Colonic mucosa (tissue), 4 donors: ENCODE measurements at regions not wholly inside any gene's neighbourhood (a gene's known extent, or its start where the extent isn't known, plus 50 kb on each side); places are given as distances from the start of the nearest gene placed in this dataset.

Experiments
- DNase-seq: peaks from one replicate; pipeline ENCODE4 v3.0.0-alpha.2; 2020
- H3K27ac ChIP-seq: fragments of 200-600 bp; one replicate; pipeline ENCODE4 v1.8.0; 2021
- H3K27me3 ChIP-seq: fragments of 200-600 bp; one replicate; pipeline ENCODE4 v1.8.0; 2021
- H3K36me3 ChIP-seq: fragments of 200-600 bp; one replicate; pipeline ENCODE4 v1.8.0; 2021
- H3K4me1 ChIP-seq: fragments of 200-600 bp; one replicate; pipeline ENCODE4 v1.8.0; 2021; ENCODE audit warnings: mild to moderate bottlenecking
- H3K4me3 ChIP-seq: fragments of 200-600 bp; one replicate; pipeline ENCODE4 v1.8.0; 2021
- H3K9ac ChIP-seq, 2 donors: one replicate each; pipeline ENCODE4 v1.7.0; 2013; ENCODE audit warnings: control low read depth in 2 of 2, low read depth in 2 of 2, low read length in 2 of 2
- H3K9me3 ChIP-seq: fragments of 200-600 bp; one replicate; pipeline ENCODE4 v1.8.0; 2021
- intact Hi-C: fragments of 100-400 bp; cut with DNase I; formaldehyde crosslinking; loops from one replicate; pipeline ENCODE4 v1.14.1; 2022
- TF ChIP-seq, protein P1 (sequence below): fragments of 200-600 bp; IDR thresholded peaks from one replicate; pipeline ENCODE4 v1.8.0; 2022; ENCODE audit warnings: antibody characterized with exemption, mild to moderate bottlenecking
- donor health status: healthy.
- donor health status: DM: no; HTN: no; CAD: no.
- donor health status: DM: no; HTN: no; CAD: no.

- Histone ChIP-seq H3K4me3 (no peak overlapping the region), H3K9ac (no peak overlapping the region), H3K4me1 (no peaks in the 10 kb centered on the region), H3K27ac (no peak overlapping the region), H3K36me3 (no peaks in the 10 kb centered on the region), H3K27me3 (no peaks in the 10 kb centered on the region), H3K9me3 (no peaks in the 10 kb centered on the region)
- intact Hi-C loops: no loop called here
- no peak for DNase-seq
- TF ChIP-seq, protein P1, sequence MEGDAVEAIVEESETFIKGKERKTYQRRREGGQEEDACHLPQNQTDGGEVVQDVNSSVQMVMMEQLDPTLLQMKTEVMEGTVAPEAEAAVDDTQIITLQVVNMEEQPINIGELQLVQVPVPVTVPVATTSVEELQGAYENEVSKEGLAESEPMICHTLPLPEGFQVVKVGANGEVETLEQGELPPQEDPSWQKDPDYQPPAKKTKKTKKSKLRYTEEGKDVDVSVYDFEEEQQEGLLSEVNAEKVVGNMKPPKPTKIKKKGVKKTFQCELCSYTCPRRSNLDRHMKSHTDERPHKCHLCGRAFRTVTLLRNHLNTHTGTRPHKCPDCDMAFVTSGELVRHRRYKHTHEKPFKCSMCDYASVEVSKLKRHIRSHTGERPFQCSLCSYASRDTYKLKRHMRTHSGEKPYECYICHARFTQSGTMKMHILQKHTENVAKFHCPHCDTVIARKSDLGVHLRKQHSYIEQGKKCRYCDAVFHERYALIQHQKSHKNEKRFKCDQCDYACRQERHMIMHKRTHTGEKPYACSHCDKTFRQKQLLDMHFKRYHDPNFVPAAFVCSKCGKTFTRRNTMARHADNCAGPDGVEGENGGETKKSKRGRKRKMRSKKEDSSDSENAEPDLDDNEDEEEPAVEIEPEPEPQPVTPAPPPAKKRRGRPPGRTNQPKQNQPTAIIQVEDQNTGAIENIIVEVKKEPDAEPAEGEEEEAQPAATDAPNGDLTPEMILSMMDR: no peak
Observed at GRCh38 chr1:55314740-55315139, 99.6 kb upstream of the USP24 start.

DNA sequence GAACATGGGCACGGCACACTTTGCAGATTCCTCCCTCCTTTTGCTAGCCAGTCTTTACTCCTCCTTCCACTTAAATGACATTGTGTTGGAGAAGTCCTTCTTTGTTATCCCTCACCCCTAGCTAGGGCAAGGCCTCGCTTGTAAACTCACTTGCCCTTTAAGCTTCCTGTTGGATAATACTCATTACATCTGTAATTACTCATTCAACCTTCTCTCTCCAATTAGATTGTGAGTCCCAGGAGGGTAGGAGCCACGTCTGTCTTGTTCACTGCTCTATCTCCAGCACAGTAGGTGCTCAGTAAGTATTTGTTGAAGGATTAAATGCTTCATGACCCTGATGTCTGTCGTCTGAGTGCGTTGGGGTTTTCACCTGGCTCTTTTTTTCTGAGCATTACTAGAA, 98.7 kb upstream of the USP24 start:
- TF ChIP-seq, protein P1: no peak
- H3K36me3 ChIP-seq: no peaks in the 10 kb centered on the region
- no peaks in the 10 kb centered on the region for H3K27me3 ChIP-seq
- no peaks in the 10 kb centered on the region for H3K4me1 ChIP-seq
- DNase-seq: no peak
- H3K4me3 ChIP-seq: no peak overlapping the region
- H3K27ac ChIP-seq: no peak overlapping the region
- H3K9me3 ChIP-seq: no peaks in the 10 kb centered on the region
- intact Hi-C loops: no loop called here
- H3K9ac ChIP-seq: no peak overlapping the region

GRCh38 chr1:55311979-55312378, 96.8 kb upstream of the USP24 start:
- no peak overlapping the region for H3K9ac ChIP-seq
- H3K36me3 ChIP-seq: no peaks in the 10 kb centered on the region
- TF ChIP-seq, protein P1: no peak
- intact Hi-C loops: no loop called here
- H3K4me1 ChIP-seq: no peaks in the 10 kb centered on the region
- H3K9me3 ChIP-seq: no peaks in the 10 kb centered on the region
- no peak overlapping the region for H3K4me3 ChIP-seq
- no peak overlapping the region for H3K27ac ChIP-seq
- no peak for DNase-seq
- no peaks in the 10 kb centered on the region for H3K27me3 ChIP-seq

DNA sequence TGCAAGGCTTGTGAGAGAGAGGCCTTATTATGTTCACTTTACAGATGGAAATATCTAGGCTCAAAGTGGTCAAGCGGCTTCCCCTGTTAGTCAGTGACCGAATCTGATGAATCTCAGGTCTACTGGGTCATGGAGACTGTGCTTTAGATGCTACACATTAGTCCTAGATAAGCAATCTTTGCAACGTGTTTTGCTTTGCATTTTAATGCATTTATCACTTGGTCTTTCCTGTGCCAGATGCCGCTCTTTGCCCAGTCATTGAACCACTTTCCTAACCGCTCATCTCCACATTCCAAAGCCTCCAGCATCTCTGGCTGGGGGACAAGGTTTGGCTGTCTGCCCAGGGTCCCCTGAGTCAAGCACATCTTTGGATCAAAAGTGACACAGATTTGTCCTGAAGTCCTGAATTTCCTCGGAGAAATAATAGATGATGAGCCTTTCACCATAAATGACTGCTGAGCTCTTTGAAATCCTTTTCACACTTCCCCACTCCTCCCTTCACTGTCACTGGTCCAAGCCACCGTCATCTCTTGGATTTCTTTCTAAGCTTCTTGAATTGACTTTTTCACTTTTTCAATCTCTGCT, 96.0 kb upstream of the USP24 start:
- Histone ChIP-seq H3K27me3 (no peaks in the 10 kb centered on the region), H3K36me3 (no peaks in the 10 kb centered on the region), H3K9ac (no peak overlapping the region), H3K9me3 (no peaks in the 10 kb centered on the region), H3K27ac (no peak overlapping the region), H3K4me3 (no peak overlapping the region), H3K4me1 (no peaks in the 10 kb centered on the region)
- DNase-seq: no peak
- intact Hi-C loops: no loop called here
- TF ChIP-seq, protein P1: no peak

GRCh38 chr1:55310505-55310971, 95.4 kb upstream of the USP24 start:
- intact Hi-C loops: no loop called here
- H3K4me3 ChIP-seq: no peak overlapping the region
- H3K9me3 ChIP-seq: no peaks in the 10 kb centered on the region
- TF ChIP-seq, protein P1: no peak
- H3K36me3 ChIP-seq: no peaks in the 10 kb centered on the region
- H3K27ac ChIP-seq: no peak overlapping the region
- no peak overlapping the region for H3K9ac ChIP-seq
- no peak for DNase-seq
- H3K4me1 ChIP-seq: no peaks in the 10 kb centered on the region
- H3K27me3 ChIP-seq: no peaks in the 10 kb centered on the region
